ENCODE measurements at regions not wholly inside any gene's neighbourhood (a gene's known extent, or its start where the extent isn't known, plus 50 kb on each side); places are given as distances from the start of the nearest gene placed in this dataset.
"Not testable (repeated sequence)": the region's sequence is repeated elsewhere in the genome, so short reads cannot be mapped to it uniquely, and the experiment has no call there.

DNA sequence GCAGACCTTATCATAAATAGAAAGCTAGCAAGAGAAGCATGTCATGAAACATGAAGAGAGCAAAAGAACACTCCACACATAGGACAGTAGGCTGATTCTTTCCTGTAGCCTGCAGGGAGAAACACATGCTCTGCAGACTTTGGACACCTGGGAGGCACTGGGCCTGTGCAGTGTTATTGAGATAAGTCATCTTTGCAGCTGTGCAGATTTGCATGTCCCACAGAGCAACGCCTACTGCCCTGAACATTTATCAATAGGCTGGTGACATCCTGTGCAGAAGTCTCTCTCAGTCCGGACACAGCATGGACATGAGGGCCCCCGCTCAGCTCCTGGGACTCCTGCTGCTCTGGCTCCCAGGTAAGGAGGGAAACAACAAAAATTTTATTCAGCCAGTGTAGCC, 1277.1 kb downstream of the RPIA start:
- POLR2A ChIA-PET; BruUV-seq (replicated peaks); SMC1A ChIA-PET (ENCODE audit: uncharacterized antibody, unreplicated experiment); in situ Hi-C loops (cut with MboI); intact Hi-C loops (cut with micrococcal nuclease; ENCODE audit: unreplicated experiment); H3K27ac ChIP-seq (ENCODE audit: control insufficient read depth, insufficient read depth); FAIRE-seq; H3K27me3 ChIP-seq (replicated peaks in 1 of 2; ENCODE audit: control insufficient read depth in 2 of 2, insufficient read depth in 2 of 2, low read length in 1 of 2); H3K4me2 ChIP-seq (ENCODE audit: control insufficient read depth, insufficient read depth); H3K9me3 ChIP-seq (replicated peaks; ENCODE audit: control insufficient read depth, insufficient read depth, low read length); DNase-seq (ENCODE audit: low read depth, low spot score); H3K4me3 ChIP-seq; H3K9ac ChIP-seq (ENCODE audit: control insufficient read depth, insufficient read depth, low read length); H3K4me1 ChIP-seq (ENCODE audit: control insufficient read depth, insufficient read depth, low read length); H3K36me3 ChIP-seq (ENCODE audit: control insufficient read depth in 2 of 2, insufficient read depth in 2 of 2, low read length in 1 of 2); H4K20me1 ChIP-seq (ENCODE audit: control insufficient read depth, insufficient read depth); RAD21 ChIA-PET (ENCODE audit: unreplicated experiment); H2AFZ ChIP-seq (ENCODE audit: control insufficient read depth, low read depth, low read length); H3K79me2 ChIP-seq (ENCODE audit: control insufficient read depth, insufficient read depth, low read length): not testable (repeated sequence)
- ATAC-seq = 0 out of 3 replicates have a peak, but pooled peaks have one; percentile 15
- 0% methylated on average over 3 of the region's 3 CpGs for WGBS (ENCODE audit: insufficient coverage, insufficient replicate concordance, low lambda C conversion rate, missing lambda C conversion rate)
- CTCF ChIA-PET = interaction anchor here (0.6 kb wide), 1 partner anchor 976 kb away, joined by 3 read pairs; no protein-coding TSS in a partner anchor

DNA sequence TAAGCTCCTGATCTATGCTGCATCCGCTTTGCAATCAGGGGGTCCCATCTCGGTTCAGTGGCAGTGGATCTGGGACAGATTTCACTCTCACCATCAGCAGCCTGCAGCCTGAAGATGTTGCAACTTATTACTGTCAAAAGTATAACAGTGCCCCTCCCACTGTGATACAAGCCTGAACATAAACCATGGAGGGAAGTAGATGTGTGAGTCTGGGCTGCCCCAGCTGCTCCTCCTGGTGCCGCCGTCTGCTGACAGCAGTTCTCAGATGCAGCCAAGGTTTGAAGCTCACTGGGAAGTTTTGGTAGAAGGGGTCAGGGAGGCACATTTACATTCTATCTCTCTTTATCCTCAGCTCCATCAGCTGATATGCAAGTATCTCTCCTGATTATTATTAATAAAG, 1277.7 kb downstream of the RPIA start:
- H3K4me1 ChIP-seq (ENCODE audit: control insufficient read depth, insufficient read depth, low read length); ATAC-seq; H3K9ac ChIP-seq (ENCODE audit: control insufficient read depth, insufficient read depth, low read length); BruUV-seq (replicated peaks); DNase-seq (ENCODE audit: low read depth, low spot score); POLR2A ChIA-PET; H3K9me3 ChIP-seq (replicated peaks; ENCODE audit: control insufficient read depth, insufficient read depth, low read length); H3K4me3 ChIP-seq; intact Hi-C loops (cut with micrococcal nuclease; ENCODE audit: unreplicated experiment); SMC1A ChIA-PET (ENCODE audit: uncharacterized antibody, unreplicated experiment); H3K79me2 ChIP-seq (ENCODE audit: control insufficient read depth, insufficient read depth, low read length); in situ Hi-C loops (cut with MboI); H2AFZ ChIP-seq (ENCODE audit: control insufficient read depth, low read depth, low read length); H3K4me2 ChIP-seq (ENCODE audit: control insufficient read depth, insufficient read depth); FAIRE-seq; H4K20me1 ChIP-seq (ENCODE audit: control insufficient read depth, insufficient read depth); H3K27ac ChIP-seq (ENCODE audit: control insufficient read depth, insufficient read depth); H3K36me3 ChIP-seq (ENCODE audit: control insufficient read depth in 2 of 2, insufficient read depth in 2 of 2, low read length in 1 of 2); RAD21 ChIA-PET (ENCODE audit: unreplicated experiment); H3K27me3 ChIP-seq (replicated peaks in 1 of 2; ENCODE audit: control insufficient read depth in 2 of 2, insufficient read depth in 2 of 2, low read length in 1 of 2): not testable (repeated sequence)
- WGBS (ENCODE audit: insufficient coverage, insufficient replicate concordance, low lambda C conversion rate, missing lambda C conversion rate) = 0% methylated on average over 4 of the region's 4 CpGs
- CTCF ChIA-PET = interaction anchor here (0.6 kb wide), 1 partner anchor 977 kb away, joined by 3 read pairs; no protein-coding TSS in a partner anchor

DNA sequence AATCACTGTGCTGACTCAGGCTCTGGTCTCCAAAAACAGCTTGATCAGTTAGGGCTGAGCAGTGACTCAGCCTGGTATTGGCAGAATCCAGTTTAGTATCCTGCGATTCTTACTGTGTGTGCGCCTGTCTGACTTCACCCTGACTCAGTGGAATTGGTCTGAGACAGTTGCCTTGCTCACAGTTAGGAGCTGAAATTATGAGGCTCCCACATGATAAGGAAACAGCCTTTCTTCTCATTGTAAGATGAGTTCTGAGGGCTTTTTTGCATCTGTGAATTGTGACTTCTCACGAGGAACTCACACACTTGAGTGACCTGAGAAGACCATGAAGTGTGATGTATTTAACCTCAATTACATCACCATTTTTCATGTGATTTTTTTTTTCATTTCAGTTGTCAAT, 1282.4 kb downstream of the RPIA start:
- H3K27me3 ChIP-seq (replicated peaks in 1 of 2; ENCODE audit: control insufficient read depth in 2 of 2, insufficient read depth in 2 of 2, low read length in 1 of 2); BruUV-seq (replicated peaks); H3K4me3 ChIP-seq; H3K4me2 ChIP-seq (ENCODE audit: control insufficient read depth, insufficient read depth); H3K4me1 ChIP-seq (ENCODE audit: control insufficient read depth, insufficient read depth, low read length); H2AFZ ChIP-seq (ENCODE audit: control insufficient read depth, low read depth, low read length); RAD21 ChIA-PET (ENCODE audit: unreplicated experiment); H3K9me3 ChIP-seq (replicated peaks; ENCODE audit: control insufficient read depth, insufficient read depth, low read length); DNase-seq (ENCODE audit: low read depth, low spot score); CTCF ChIA-PET; H3K36me3 ChIP-seq (ENCODE audit: control insufficient read depth in 2 of 2, insufficient read depth in 2 of 2, low read length in 1 of 2); intact Hi-C loops (cut with micrococcal nuclease; ENCODE audit: unreplicated experiment); in situ Hi-C loops (cut with MboI); SMC1A ChIA-PET (ENCODE audit: uncharacterized antibody, unreplicated experiment); H3K79me2 ChIP-seq (ENCODE audit: control insufficient read depth, insufficient read depth, low read length); POLR2A ChIA-PET; ATAC-seq; H3K9ac ChIP-seq (ENCODE audit: control insufficient read depth, insufficient read depth, low read length); H4K20me1 ChIP-seq (ENCODE audit: control insufficient read depth, insufficient read depth); H3K27ac ChIP-seq (ENCODE audit: control insufficient read depth, insufficient read depth): not testable (repeated sequence)
- 11% methylated on average over 3 of the region's 3 CpGs for WGBS (ENCODE audit: insufficient coverage, insufficient replicate concordance, low lambda C conversion rate, missing lambda C conversion rate)
- FAIRE-seq = peak; percentile 56

DNA sequence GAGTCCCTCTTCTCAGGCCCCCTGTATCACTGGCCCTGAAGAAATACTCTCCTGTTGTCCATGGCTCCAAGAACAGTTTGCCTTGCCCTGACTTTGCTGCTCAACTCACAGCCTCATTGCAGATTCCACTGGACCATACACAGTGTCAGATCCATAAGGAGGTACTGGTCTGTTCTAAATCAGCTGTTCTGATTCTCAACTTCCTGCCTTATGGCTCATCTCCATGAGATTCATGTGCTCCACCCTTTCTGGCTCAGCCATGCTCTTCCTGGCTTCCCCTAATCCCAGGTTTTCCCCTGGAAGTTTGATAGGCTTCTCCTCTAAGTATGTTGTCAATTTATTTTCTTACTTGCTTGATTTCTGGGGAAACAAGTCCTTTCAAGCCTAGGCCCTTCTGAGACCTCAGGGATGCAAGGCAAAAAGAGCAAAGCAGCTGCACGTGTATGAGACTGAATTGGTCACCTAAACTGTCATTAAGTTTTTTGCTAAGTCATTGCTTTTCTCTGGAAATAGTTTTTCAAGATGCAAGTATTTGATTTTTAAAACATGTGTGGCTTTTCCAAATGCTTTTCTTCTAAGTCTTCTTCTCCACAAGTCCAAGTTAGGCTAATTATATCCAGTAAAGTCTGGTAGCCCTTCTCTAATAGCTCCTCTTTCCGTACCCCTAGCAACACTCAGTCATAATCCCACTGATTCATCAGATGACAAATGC, 1288.5 kb downstream of the RPIA start:
- RAD21 ChIA-PET (ENCODE audit: unreplicated experiment); BruUV-seq (replicated peaks): not testable (repeated sequence)

More for the DNA sequence above, 1288.5 kb downstream of the RPIA start:
- H3K4me3 ChIP-seq; H3K4me1 ChIP-seq (ENCODE audit: control insufficient read depth, insufficient read depth, low read length); FAIRE-seq; H3K36me3 ChIP-seq (ENCODE audit: control insufficient read depth in 2 of 2, insufficient read depth in 2 of 2, low read length in 1 of 2); H3K27ac ChIP-seq (ENCODE audit: control insufficient read depth, insufficient read depth); intact Hi-C loops (cut with micrococcal nuclease; ENCODE audit: unreplicated experiment); H3K9me3 ChIP-seq (replicated peaks; ENCODE audit: control insufficient read depth, insufficient read depth, low read length); H2AFZ ChIP-seq (ENCODE audit: control insufficient read depth, low read depth, low read length); H4K20me1 ChIP-seq (ENCODE audit: control insufficient read depth, insufficient read depth); H3K79me2 ChIP-seq (ENCODE audit: control insufficient read depth, insufficient read depth, low read length); H3K27me3 ChIP-seq (replicated peaks in 1 of 2; ENCODE audit: control insufficient read depth in 2 of 2, insufficient read depth in 2 of 2, low read length in 1 of 2); ATAC-seq; POLR2A ChIA-PET; DNase-seq (ENCODE audit: low read depth, low spot score); SMC1A ChIA-PET (ENCODE audit: uncharacterized antibody, unreplicated experiment); H3K9ac ChIP-seq (ENCODE audit: control insufficient read depth, insufficient read depth, low read length); in situ Hi-C loops (cut with MboI); H3K4me2 ChIP-seq (ENCODE audit: control insufficient read depth, insufficient read depth); CTCF ChIA-PET: not testable (repeated sequence)
- WGBS (ENCODE audit: insufficient coverage, insufficient replicate concordance, low lambda C conversion rate, missing lambda C conversion rate) = 0% methylated on average over 2 of the region's 2 CpGs

Data from GM12878 (cell line).